ENCODE measurements at regions not wholly inside any gene's neighbourhood (a gene's known extent, or its start where the extent isn't known, plus 50 kb on each side); places are given as distances from the start of the nearest gene placed in this dataset.

DNA sequence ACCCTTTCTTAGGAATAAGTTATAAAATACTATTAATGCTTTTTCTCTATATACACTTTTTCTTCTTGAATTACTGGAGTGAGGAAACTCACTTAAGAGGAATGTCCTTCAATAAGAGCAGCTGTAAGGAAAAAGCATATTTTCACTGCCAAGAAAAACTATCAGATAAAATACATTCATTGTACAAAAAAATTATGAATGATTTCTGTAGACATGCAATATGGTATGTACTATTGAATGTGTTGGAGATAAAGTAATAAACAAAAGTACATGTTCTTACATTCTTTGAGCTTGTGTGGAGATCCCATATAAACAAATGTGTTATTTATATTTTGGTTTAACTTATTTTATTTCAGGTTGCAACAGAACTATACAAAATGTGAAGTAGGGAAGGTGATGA, 241.0 kb upstream of the ZNF717 start:
- H3K4me3 ChIP-seq (replicated peaks; ENCODE audit: low read depth, low read length) = no peak overlapping the region
- H3K36me3 ChIP-seq (ENCODE audit: control insufficient read depth, insufficient read depth, low read length) = no peaks in the 10 kb centered on the region
- no peaks in the 10 kb centered on the region for H3K27me3 ChIP-seq (replicated peaks; ENCODE audit: control insufficient read depth, insufficient read depth, low read length)
- DNase-seq (ENCODE audit: extremely low read depth, insufficient read length) = no peak
- TF ChIP-seq, protein P1, sequence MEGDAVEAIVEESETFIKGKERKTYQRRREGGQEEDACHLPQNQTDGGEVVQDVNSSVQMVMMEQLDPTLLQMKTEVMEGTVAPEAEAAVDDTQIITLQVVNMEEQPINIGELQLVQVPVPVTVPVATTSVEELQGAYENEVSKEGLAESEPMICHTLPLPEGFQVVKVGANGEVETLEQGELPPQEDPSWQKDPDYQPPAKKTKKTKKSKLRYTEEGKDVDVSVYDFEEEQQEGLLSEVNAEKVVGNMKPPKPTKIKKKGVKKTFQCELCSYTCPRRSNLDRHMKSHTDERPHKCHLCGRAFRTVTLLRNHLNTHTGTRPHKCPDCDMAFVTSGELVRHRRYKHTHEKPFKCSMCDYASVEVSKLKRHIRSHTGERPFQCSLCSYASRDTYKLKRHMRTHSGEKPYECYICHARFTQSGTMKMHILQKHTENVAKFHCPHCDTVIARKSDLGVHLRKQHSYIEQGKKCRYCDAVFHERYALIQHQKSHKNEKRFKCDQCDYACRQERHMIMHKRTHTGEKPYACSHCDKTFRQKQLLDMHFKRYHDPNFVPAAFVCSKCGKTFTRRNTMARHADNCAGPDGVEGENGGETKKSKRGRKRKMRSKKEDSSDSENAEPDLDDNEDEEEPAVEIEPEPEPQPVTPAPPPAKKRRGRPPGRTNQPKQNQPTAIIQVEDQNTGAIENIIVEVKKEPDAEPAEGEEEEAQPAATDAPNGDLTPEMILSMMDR (IDR thresholded peaks at IDR 0.05; ENCODE audit: insufficient read depth, low read length, poor library complexity, severe bottlenecking) = no peak

DNA sequence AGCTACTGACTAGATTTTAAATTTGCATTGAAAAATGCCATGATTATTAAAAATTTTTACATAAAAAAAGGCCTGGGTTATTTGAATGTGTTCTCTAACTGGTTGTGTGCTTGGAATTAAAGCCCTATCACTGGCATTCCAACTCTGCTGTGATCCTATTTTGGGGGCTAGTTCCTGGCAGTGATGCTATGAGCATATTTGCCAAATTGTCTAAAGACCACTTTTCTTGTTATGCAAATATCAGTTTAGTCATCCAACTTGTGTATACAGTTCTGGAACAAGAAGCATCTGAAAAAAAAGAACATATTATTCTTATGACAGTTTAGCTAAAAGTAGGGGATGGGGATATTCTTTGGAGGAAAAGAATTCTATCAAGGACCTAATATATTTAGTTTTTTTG, 243.4 kb upstream of the ZNF717 start:
- no peaks in the 10 kb centered on the region for H3K27me3 ChIP-seq (replicated peaks; ENCODE audit: control insufficient read depth, insufficient read depth, low read length)
- TF ChIP-seq, protein P1 (IDR thresholded peaks at IDR 0.05; ENCODE audit: insufficient read depth, low read length, poor library complexity, severe bottlenecking) = no peak
- H3K36me3 ChIP-seq (ENCODE audit: control insufficient read depth, insufficient read depth, low read length) = no peaks in the 10 kb centered on the region
- no peak for DNase-seq (ENCODE audit: extremely low read depth, insufficient read length)
- H3K4me3 ChIP-seq (replicated peaks; ENCODE audit: low read depth, low read length) = no peak overlapping the region

DNA sequence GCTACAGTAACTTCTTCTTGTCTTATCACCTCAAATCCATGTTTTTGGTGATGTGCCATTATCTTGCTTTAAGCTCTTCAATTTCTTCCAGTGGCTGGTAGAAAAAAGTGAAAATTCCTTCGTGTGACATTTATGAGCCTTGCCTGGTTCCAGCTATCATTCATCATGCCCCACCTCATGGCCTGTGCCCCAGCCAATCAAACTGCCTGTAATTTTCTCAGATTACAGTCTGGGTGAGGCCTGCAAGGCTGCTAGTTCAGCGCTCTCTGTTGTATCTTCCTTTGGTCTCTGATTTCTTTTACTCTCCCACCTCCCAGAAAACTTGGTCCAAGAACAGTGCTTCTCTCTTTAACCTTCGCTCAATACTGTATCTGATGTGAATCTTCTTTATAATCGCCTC, 249.3 kb upstream of the ZNF717 start:
- Histone ChIP-seq H3K27me3 (replicated peaks; ENCODE audit: control insufficient read depth, insufficient read depth, low read length) (no peaks in the 10 kb centered on the region), H3K36me3 (ENCODE audit: control insufficient read depth, insufficient read depth, low read length) (no peaks in the 10 kb centered on the region), H3K4me3 (replicated peaks; ENCODE audit: low read depth, low read length) (no peak overlapping the region)
- DNase-seq (ENCODE audit: extremely low read depth, insufficient read length) = no peak
- TF ChIP-seq, protein P1 (IDR thresholded peaks at IDR 0.05; ENCODE audit: insufficient read depth, low read length, poor library complexity, severe bottlenecking) = no peak

DNA sequence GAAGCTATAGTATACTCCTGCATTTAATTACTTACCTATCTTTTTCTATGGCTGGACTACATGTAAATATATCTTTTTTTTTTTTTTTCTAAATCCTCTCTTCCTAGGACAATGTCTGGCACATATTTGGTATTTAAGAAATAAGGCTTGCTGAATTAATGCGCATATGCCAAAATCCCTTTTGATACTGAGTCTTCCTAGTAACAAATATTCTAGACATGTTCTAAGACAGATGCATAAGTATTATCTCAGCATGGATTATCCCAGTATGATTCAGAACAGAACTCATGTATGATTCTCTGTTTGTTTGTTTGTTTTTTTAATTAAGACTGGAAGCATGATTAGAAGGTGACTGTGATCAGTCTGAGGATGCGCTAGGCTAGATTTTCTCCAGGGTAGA, 249.8 kb upstream of the ZNF717 start:
- H3K4me3 ChIP-seq (replicated peaks; ENCODE audit: low read depth, low read length) = no peak overlapping the region
- no peaks in the 10 kb centered on the region for H3K36me3 ChIP-seq (ENCODE audit: control insufficient read depth, insufficient read depth, low read length)
- TF ChIP-seq, protein P1 (IDR thresholded peaks at IDR 0.05; ENCODE audit: insufficient read depth, low read length, poor library complexity, severe bottlenecking) = no peak
- H3K27me3 ChIP-seq (replicated peaks; ENCODE audit: control insufficient read depth, insufficient read depth, low read length) = no peaks in the 10 kb centered on the region
- DNase-seq (ENCODE audit: extremely low read depth, insufficient read length) = no peak

DNA sequence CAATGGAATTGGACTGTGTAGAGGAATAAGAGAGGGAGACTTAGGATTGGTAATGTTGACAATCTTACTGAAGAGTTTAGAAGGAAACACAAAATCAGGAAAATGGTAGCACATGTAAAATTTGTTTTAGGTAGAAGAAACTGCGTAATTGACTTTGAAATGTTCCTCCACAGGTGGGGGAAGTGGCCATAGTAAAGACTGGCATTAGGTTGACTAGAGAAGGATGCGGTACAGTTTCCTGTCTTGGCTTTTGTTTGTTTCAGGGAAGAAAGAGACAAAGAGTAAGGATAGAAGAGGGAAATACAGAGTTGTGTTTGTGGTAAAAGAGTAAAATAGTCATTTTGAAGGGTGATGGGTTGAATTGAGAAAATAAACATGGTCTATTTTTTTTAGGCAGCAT, 253.6 kb upstream of the ZNF717 start:
- TF ChIP-seq, protein P1 (IDR thresholded peaks at IDR 0.05; ENCODE audit: insufficient read depth, low read length, poor library complexity, severe bottlenecking) = no peak
- no peak for DNase-seq (ENCODE audit: extremely low read depth, insufficient read length)
- H3K4me3 ChIP-seq (replicated peaks; ENCODE audit: low read depth, low read length) = no peak overlapping the region
- no peaks in the 10 kb centered on the region for H3K27me3 ChIP-seq (replicated peaks; ENCODE audit: control insufficient read depth, insufficient read depth, low read length)
- no peaks in the 10 kb centered on the region for H3K36me3 ChIP-seq (ENCODE audit: control insufficient read depth, insufficient read depth, low read length)

DNA sequence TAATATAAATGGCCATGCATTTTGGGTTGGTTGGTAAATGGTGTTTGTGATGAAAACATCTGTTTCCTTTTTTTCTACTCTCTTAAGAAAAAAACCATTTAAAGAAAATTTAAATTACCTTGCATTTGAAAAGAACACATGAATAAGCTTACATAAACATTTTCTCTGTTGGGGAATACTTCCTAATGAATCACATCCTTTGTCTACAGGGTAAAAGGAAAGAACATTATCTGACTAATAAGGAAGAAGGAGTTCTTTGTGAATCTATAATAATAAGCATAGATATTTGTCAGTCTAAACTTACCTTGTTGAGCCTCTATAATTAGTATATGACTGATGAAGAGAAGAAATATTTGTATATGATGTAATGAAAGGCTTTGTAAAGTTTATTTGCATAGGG, 254.1 kb upstream of the ZNF717 start:
- TF ChIP-seq, protein P1 (IDR thresholded peaks at IDR 0.05; ENCODE audit: insufficient read depth, low read length, poor library complexity, severe bottlenecking) = no peak
- no peak for DNase-seq (ENCODE audit: extremely low read depth, insufficient read length)
- H3K4me3 ChIP-seq (replicated peaks; ENCODE audit: low read depth, low read length) = no peak overlapping the region
- no peaks in the 10 kb centered on the region for H3K36me3 ChIP-seq (ENCODE audit: control insufficient read depth, insufficient read depth, low read length)
- no peaks in the 10 kb centered on the region for H3K27me3 ChIP-seq (replicated peaks; ENCODE audit: control insufficient read depth, insufficient read depth, low read length)
